ENCODE measurements at regions not wholly inside any gene's neighbourhood (a gene's known extent, or its start where the extent isn't known, plus 50 kb on each side); places are given as distances from the start of the nearest gene placed in this dataset.
A peak's percentile ranks its signal among the peaks of the same experiment; 100 is the strongest.

DNA sequence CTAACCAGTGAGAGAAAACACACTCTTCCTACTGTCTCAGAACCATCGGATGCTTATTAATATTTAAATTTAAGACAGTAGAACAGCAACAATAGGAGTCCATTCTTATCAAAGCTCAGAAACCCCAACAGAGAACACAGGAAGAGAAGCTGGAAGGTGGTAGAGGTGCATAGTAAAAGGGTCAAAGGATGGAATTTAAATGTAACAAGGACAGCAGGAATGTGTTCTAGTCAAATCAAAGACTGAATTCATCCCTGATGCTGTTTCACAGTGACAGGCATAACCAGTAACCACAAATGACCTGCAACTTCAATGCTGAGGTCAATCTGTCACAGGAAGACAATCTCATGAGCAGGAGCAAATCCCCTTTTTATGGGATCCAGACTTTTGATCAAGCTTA, 1259.7 kb downstream of the XPNPEP1 start:
- H3K18ac ChIP-seq (ENCODE audit: insufficient read length, low read depth, low read length): no peak overlapping the region
- H3K23ac ChIP-seq (ENCODE audit: insufficient read length, low read depth, low read length): no peak overlapping the region
- H2BK12ac ChIP-seq (ENCODE audit: insufficient read length, low read depth, low read length): no peak overlapping the region
- H3K9ac ChIP-seq (ENCODE audit: extremely low read depth, insufficient read length, low read length): no peak overlapping the region
- no peaks in the 10 kb centered on the region for H3K27me3 ChIP-seq (ENCODE audit: insufficient read depth, low read length)
- H3K4me1 ChIP-seq (ENCODE audit: insufficient read depth, low read length): peaks cover 4% of the 10 kb centered on the region; the same call in 1 of the 2 replicates
- no peak overlapping the region for H3T11ph ChIP-seq (ENCODE audit: low read length)
- H4K5ac ChIP-seq (ENCODE audit: insufficient read length, low read depth, low read length): no peak overlapping the region
- H2AFZ ChIP-seq (ENCODE audit: low read length): no peak overlapping the region
- Mint-ChIP-seq H3K4me3 (no peak overlapping the region), H3K9me3 (no peaks in the 10 kb centered on the region), H3K4me1 (peaks cover 11 to 24% of the 10 kb centered on the region in 2 experiments), H3K36me3 (ENCODE audit: insufficient read depth in 1 of 3, low read depth in 3 of 3) (no peaks in the 10 kb centered on the region), H3K27me3 (ENCODE audit: low read depth) (no peaks in the 10 kb centered on the region), H3K27ac (peak overlapping the region in 1 of 3 experiments; percentile 4; a peak in 2 of 7 replicates)
- no peak overlapping the region for H2BK120ac ChIP-seq (ENCODE audit: low read depth, low read length, poor library complexity, severe bottlenecking)
- H2AK5ac ChIP-seq (ENCODE audit: insufficient read length, low read length): no peak overlapping the region
- no peaks in the 10 kb centered on the region for H3K79me2 ChIP-seq (ENCODE audit: insufficient read depth, low read length)
- H2BK20ac ChIP-seq (ENCODE audit: low read depth, low read length, poor library complexity, severe bottlenecking): no peak overlapping the region
- no peaks in the 10 kb centered on the region for H3K79me1 ChIP-seq (ENCODE audit: insufficient read depth, low read depth, low read length, poor library complexity, severe bottlenecking)
- no CpG with 5 or more reads among the region's 1 CpG for WGBS (ENCODE audit: extremely low coverage, insufficient read length, low lambda C conversion rate)
- no peak overlapping the region for H3K4ac ChIP-seq (ENCODE audit: low read depth, low read length)
- no peaks in the 10 kb centered on the region for H3K23me2 ChIP-seq (ENCODE audit: insufficient read length, low read depth, low read length, poor library complexity, severe bottlenecking)
- no peak overlapping the region for H4K91ac ChIP-seq (ENCODE audit: insufficient read length, low read depth, low read length)
- no peak overlapping the region for H3K14ac ChIP-seq (ENCODE audit: insufficient read depth, low read length)
- H2BK5ac ChIP-seq (ENCODE audit: insufficient read length, low read length): no peak overlapping the region
- no peaks in the 10 kb centered on the region for H3K9me3 ChIP-seq (ENCODE audit: control insufficient read depth, low read depth, low read length)
- TF ChIP-seq CTCF (conservative IDR thresholded peaks at IDR 0.05): no peak
- no peak overlapping the region for H3K27ac ChIP-seq (ENCODE audit: insufficient read length, low read depth, low read length)
- DNase-seq: no peak
- no peak overlapping the region for H2BK15ac ChIP-seq (ENCODE audit: low read depth, low read length)
- H4K20me1 ChIP-seq (ENCODE audit: control insufficient read depth, insufficient read depth, insufficient read length): no peaks in the 10 kb centered on the region
- no peak overlapping the region for H3K56ac ChIP-seq (ENCODE audit: insufficient read length, low read depth, low read length)
- H4K8ac ChIP-seq (replicated peaks; ENCODE audit: insufficient read length, low read depth, low read length): no peak overlapping the region
- no peak overlapping the region for H3K4me2 ChIP-seq (ENCODE audit: insufficient read depth, insufficient read length, low read length)

Data from H9 (cell line).